H9 (cell line): ENCODE measurements at regions not wholly inside any gene's neighbourhood (a gene's known extent, or its start where the extent isn't known, plus 50 kb on each side); places are given as distances from the start of the nearest gene placed in this dataset.

Source experiments
- DNase-seq: peaks from one replicate; pipeline ENCODE4 v3.0.0-alpha.2; 2017
- H2AFZ ChIP-seq: one replicate; pipeline ENCODE4 v1.6.1; 2013; ENCODE audit warnings: mild to moderate bottlenecking, low read length, control low read depth, moderate library complexity
- H2AK5ac ChIP-seq: 2 replicates; pipeline ENCODE4 v1.6.1; 2013; ENCODE audit warnings: low read length, control low read depth, mixed read lengths; ENCODE audit not compliant: insufficient read length
- H2BK120ac ChIP-seq: one replicate; pipeline ENCODE4 v1.6.1; 2013; ENCODE audit warnings: low read depth, mild to moderate bottlenecking, low read length, control low read depth, inconsistent platforms; ENCODE audit not compliant: poor library complexity, severe bottlenecking
- H2BK12ac ChIP-seq: 2 replicates; pipeline ENCODE4 v1.6.1; 2013; ENCODE audit warnings: low read length, control low read depth, mixed read lengths, low read depth; ENCODE audit not compliant: insufficient read length
- H2BK15ac ChIP-seq: 2 replicates; pipeline ENCODE4 v1.6.1; 2013; ENCODE audit warnings: low read depth, low read length, control low read depth
- H2BK20ac ChIP-seq: one replicate; pipeline ENCODE4 v1.6.1; 2013; ENCODE audit warnings: low read depth, mild to moderate bottlenecking, low read length, control low read depth, inconsistent platforms; ENCODE audit not compliant: poor library complexity, severe bottlenecking
- H2BK5ac ChIP-seq: 2 replicates; pipeline ENCODE4 v1.6.1; 2013; ENCODE audit warnings: low read length, control low read depth, mixed read lengths; ENCODE audit not compliant: insufficient read length
- H3K14ac ChIP-seq: 2 replicates; pipeline ENCODE4 v1.6.1; 2013; ENCODE audit warnings: low read length, control low read depth; ENCODE audit not compliant: insufficient read depth
- H3K18ac ChIP-seq: 2 replicates; pipeline ENCODE4 v1.6.1; 2013; ENCODE audit warnings: low read depth, mild to moderate bottlenecking, mixed read lengths, low read length, control low read depth; ENCODE audit not compliant: insufficient read length
- H3K23ac ChIP-seq: 2 replicates; pipeline ENCODE4 v1.6.1; 2013; ENCODE audit warnings: low read length, control low read depth, mixed read lengths, low read depth; ENCODE audit not compliant: insufficient read length
- H3K23me2 ChIP-seq: 2 replicates; pipeline ENCODE4 v1.6.1; 2013; ENCODE audit warnings: low read depth, mild to moderate bottlenecking, mixed read lengths, low read length, control low read depth; ENCODE audit not compliant: insufficient read length, poor library complexity, severe bottlenecking
- H3K27ac ChIP-seq: 2 replicates; pipeline ENCODE4 v1.5.1; 2013; ENCODE audit warnings: low read length, control low read depth, mixed read lengths, low read depth; ENCODE audit not compliant: insufficient read length
- H3K27me3 ChIP-seq: 2 replicates; pipeline ENCODE4 v1.6.1; 2013; ENCODE audit warnings: low read length, control low read depth, inconsistent platforms; ENCODE audit not compliant: insufficient read depth
- H3K4ac ChIP-seq: 2 replicates; pipeline ENCODE4 v1.6.1; 2013; ENCODE audit warnings: low read depth, mild to moderate bottlenecking, control low read depth, inconsistent platforms, low read length, moderate library complexity
- H3K4me1 ChIP-seq: 2 replicates; pipeline ENCODE4 v1.6.1; 2013; ENCODE audit warnings: low read length, control low read depth, inconsistent platforms; ENCODE audit not compliant: insufficient read depth
- H3K4me2 ChIP-seq: 2 replicates; pipeline ENCODE4 v1.6.1; 2013; ENCODE audit warnings: low read length, control low read depth, mixed read lengths; ENCODE audit not compliant: insufficient read length, insufficient read depth
- H3K56ac ChIP-seq: 2 replicates; pipeline ENCODE4 v1.6.1; 2013; ENCODE audit warnings: low read depth, mild to moderate bottlenecking, mixed read lengths, low read length, control low read depth; ENCODE audit not compliant: insufficient read length
- H3K79me1 ChIP-seq: 2 replicates; pipeline ENCODE4 v1.6.1; 2013; ENCODE audit warnings: low read depth, mild to moderate bottlenecking, moderate library complexity, low read length, control low read depth, inconsistent platforms; ENCODE audit not compliant: insufficient read depth, poor library complexity, severe bottlenecking
- H3K79me2 ChIP-seq: 2 replicates; pipeline ENCODE4 v1.6.1; 2013; ENCODE audit warnings: low read length, control low read depth, inconsistent platforms; ENCODE audit not compliant: insufficient read depth
- H3K9ac ChIP-seq: 2 replicates; pipeline ENCODE4 v1.6.1; 2013; ENCODE audit warnings: low read length, control low read depth, mixed read lengths; ENCODE audit not compliant: insufficient read length; ENCODE audit errors: extremely low read depth
- H3K9me3 ChIP-seq: one replicate; pipeline ENCODE4 v1.6.1; 2013; ENCODE audit warnings: low read depth, low read length, inconsistent platforms; ENCODE audit not compliant: control insufficient read depth
- H3T11ph ChIP-seq: one replicate; pipeline ENCODE4 v1.6.1; 2013; ENCODE audit warnings: mild to moderate bottlenecking, low read length, control low read depth, inconsistent platforms
- H4K20me1 ChIP-seq: one replicate; pipeline ENCODE4 v1.6.1; 2013; ENCODE audit not compliant: control insufficient read depth, insufficient read length, insufficient read depth
- H4K5ac ChIP-seq: 2 replicates; pipeline ENCODE4 v1.6.1; 2013; ENCODE audit warnings: low read depth, mild to moderate bottlenecking, mixed read lengths, low read length, control low read depth; ENCODE audit not compliant: insufficient read length
- H4K8ac ChIP-seq: replicated peaks from 2 replicates; pipeline ENCODE4 v1.6.1; 2013; ENCODE audit warnings: low read length, control low read depth, mixed read lengths, low read depth; ENCODE audit not compliant: insufficient read length
- H4K91ac ChIP-seq: 2 replicates; pipeline ENCODE4 v1.6.1; 2013; ENCODE audit warnings: low read depth, mild to moderate bottlenecking, moderate library complexity, mixed read lengths, low read length, control low read depth; ENCODE audit not compliant: insufficient read length
- H3K27ac Mint-ChIP-seq, 3 experiments: 2 replicates in 2 of 3; 3 replicates in 1 of 3; pipeline ENCODE4 v1.8.0; 2020 to 2021; ENCODE audit warnings: mixed read lengths in 3 of 3, mild to moderate bottlenecking in 1 of 3, moderate library complexity in 1 of 3
- H3K27me3 Mint-ChIP-seq: 2 replicates; pipeline ENCODE4 v1.8.0; 2021; ENCODE audit warnings: low read depth, mild to moderate bottlenecking, moderate library complexity, mixed read lengths
- H3K36me3 Mint-ChIP-seq, 3 experiments: 2 replicates in 2 of 3; 3 replicates in 1 of 3; pipeline ENCODE4 v1.8.0; 2020 to 2021; ENCODE audit warnings: low read depth in 3 of 3, mixed read lengths in 3 of 3; ENCODE audit not compliant: insufficient read depth in 1 of 3
- H3K4me1 Mint-ChIP-seq, 2 experiments: 2 replicates each; pipeline ENCODE4 v1.8.0; 2020; ENCODE audit warnings: mixed read lengths in 2 of 2
- H3K4me3 Mint-ChIP-seq, 2 experiments: 2 replicates in 1 of 2; 3 replicates in 1 of 2; pipeline ENCODE4 v1.8.0; 2020 to 2021; ENCODE audit warnings: mild to moderate bottlenecking in 2 of 2, mixed read lengths in 2 of 2, moderate library complexity in 1 of 2
- H3K9me3 Mint-ChIP-seq, 2 experiments: 2 replicates in 1 of 2; 3 replicates in 1 of 2; pipeline ENCODE4 v1.8.0; 2020; ENCODE audit warnings: mild to moderate bottlenecking in 2 of 2, mixed read lengths in 2 of 2, moderate library complexity in 1 of 2
- CTCF ChIP-seq: fragments of 200-600 bp; sonication (generic); conservative IDR thresholded peaks from 3 replicates; pipeline ENCODE4 v1.8.0; 2021; ENCODE audit warnings: antibody characterized with exemption, mild to moderate bottlenecking
- WGBS: extraction: QIAGEN DNeasy Blood & Tissue Kit; methylation state at CpG from one replicate; pipeline ENCODE4 v1.1.7; 2013; ENCODE audit warnings: missing lambda C conversion rate, low lambda C conversion rate, mixed read lengths; ENCODE audit not compliant: insufficient read length; ENCODE audit errors: extremely low coverage; 5-methylcytosine and 5-hydroxymethylcytosine counted together

GRCh38 chr1:229782469-229782868 lies 156.4 kb downstream of the URB2 start:
- no peak overlapping the region for H3K56ac ChIP-seq
- H2BK15ac ChIP-seq, result no peak overlapping the region
- no peak overlapping the region for H3K18ac ChIP-seq
- no peak overlapping the region for H2BK20ac ChIP-seq
- no peaks in the 10 kb centered on the region for H3K79me1 ChIP-seq
- DNase-seq, result no peak
- no peak for TF ChIP-seq CTCF
- no CpG with 5 or more reads among the region's 1 CpG for WGBS
- no peak overlapping the region for H3K27ac ChIP-seq
- H3K14ac ChIP-seq, result no peak overlapping the region
- Mint-ChIP-seq H3K9me3 (peaks cover 21 to 22% of the 10 kb centered on the region in 2 experiments), H3K4me3 (no peak overlapping the region), H3K27me3 (no peaks in the 10 kb centered on the region; the same call in none of the 2 replicates), H3K36me3 (peaks cover 11 to 21% (median 16%) of the 10 kb centered on the region in 3 experiments), H3K27ac (no peak overlapping the region), H3K4me1 (no peaks in the 10 kb centered on the region)
- no peak overlapping the region for H3K9ac ChIP-seq
- H3K23ac ChIP-seq, result no peak overlapping the region
- H3K27me3 ChIP-seq, result no peaks in the 10 kb centered on the region
- H3K4me1 ChIP-seq, result no peaks in the 10 kb centered on the region
- no peak overlapping the region for H2BK5ac ChIP-seq
- peaks cover 12% of the 10 kb centered on the region for H3K9me3 ChIP-seq
- H3T11ph ChIP-seq, result no peak overlapping the region
- no peaks in the 10 kb centered on the region for H3K79me2 ChIP-seq
- no peak overlapping the region for H4K5ac ChIP-seq
- H4K91ac ChIP-seq, result no peak overlapping the region
- H2BK120ac ChIP-seq, result no peak overlapping the region
- H3K23me2 ChIP-seq, result no peaks in the 10 kb centered on the region
- no peak overlapping the region for H3K4me2 ChIP-seq
- H4K8ac ChIP-seq, result no peak overlapping the region
- H3K4ac ChIP-seq, result no peak overlapping the region
- H2BK12ac ChIP-seq, result no peak overlapping the region
- H2AK5ac ChIP-seq, result no peak overlapping the region
- no peaks in the 10 kb centered on the region for H4K20me1 ChIP-seq
- H2AFZ ChIP-seq, result no peak overlapping the region
